ENCODE measurements at regions not wholly inside any gene's neighbourhood (a gene's known extent, or its start where the extent isn't known, plus 50 kb on each side); places are given as distances from the start of the nearest gene placed in this dataset.

- H3K4me1 Mint-ChIP-seq = peaks cover 22% of the 10 kb centered on the region
These were observed 114.8 kb downstream of the TRIM29 start for GRCh38 chr11:120023120-120023519.

More at GRCh38 chr11:120023120-120023519, 114.8 kb downstream of the TRIM29 start:
- peak overlapping the region; percentile 88 for H2AFZ ChIP-seq
- H3K4me3 Mint-ChIP-seq = no peak overlapping the region; the same call in 2 of the 3 replicates
- H3K27me3 Mint-ChIP-seq (ENCODE audit: insufficient read depth, low read depth, poor library complexity) = peaks cover 6% of the 10 kb centered on the region
- no peaks in the 10 kb centered on the region for H3K36me3 Mint-ChIP-seq (ENCODE audit: low read depth)
- ATAC-seq (peak; percentile 86), DNase-seq (ENCODE audit: low spot score) (peak; percentile 62)
- TF ChIP-seq EZH2 (IDR thresholded peaks at IDR 0.05; ENCODE audit: low read depth, unreplicated experiment) (no peak), STAT1 (IDR thresholded peaks at IDR 0.05; ENCODE audit: unreplicated experiment) (no peak), JUNB (IDR thresholded peaks at IDR 0.05; ENCODE audit: unreplicated experiment) (no peak), ZNF331 (CRISPR knock-in tag; IDR thresholded peaks at IDR 0.05; ENCODE audit: low read depth) (no peak), ZNF462 (CRISPR knock-in tag; IDR thresholded peaks at IDR 0.05) (0 out of 2 replicates have a peak, but pooled peaks have one; percentile 25)
- no peak overlapping the region for H3K4me3 ChIP-seq
- 0 out of 3 replicates have a peak, but pooled peaks cover 2% of the 10 kb centered on the region for H3K9me3 Mint-ChIP-seq
- no peak overlapping the region for H3K27ac Mint-ChIP-seq
- H3F3A ChIP-seq (replicated peaks; ENCODE audit: low read depth) = no peaks in the 10 kb centered on the region
- H3K27ac ChIP-seq (ENCODE audit: low read depth) = no peak overlapping the region
- peak overlapping the region; percentile 23; the same call in 1 of the 2 replicates for H3K4me2 ChIP-seq
- H3K79me2 ChIP-seq (replicated peaks; ENCODE audit: insufficient read depth) = no peaks in the 10 kb centered on the region
- H3K36me3 ChIP-seq (ENCODE audit: insufficient read depth) = no peaks in the 10 kb centered on the region
- H3K9me2 ChIP-seq (ENCODE audit: insufficient read depth) = 0 out of 2 replicates have a peak, but pooled peaks cover 5% of the 10 kb centered on the region
- H3K4me1 ChIP-seq (ENCODE audit: insufficient read depth) = peaks cover 10% of the 10 kb centered on the region
- no peaks in the 10 kb centered on the region for H4K20me1 ChIP-seq (replicated peaks; ENCODE audit: insufficient read depth)
- no peaks in the 10 kb centered on the region for H3K27me3 ChIP-seq (ENCODE audit: insufficient read depth)
